RKO (cell line): ENCODE measurements at regions not wholly inside any gene's neighbourhood (a gene's known extent, or its start where the extent isn't known, plus 50 kb on each side); places are given as distances from the start of the nearest gene placed in this dataset.
"Not testable (repeated sequence)": the region's sequence is repeated elsewhere in the genome, so short reads cannot be mapped to it uniquely, and the experiment has no call there.

Source experiments
- DNase-seq: peaks from one replicate; pipeline ENCODE4 v3.0.0-alpha.2; 2016; ENCODE audit warnings: low spot score

DNA sequence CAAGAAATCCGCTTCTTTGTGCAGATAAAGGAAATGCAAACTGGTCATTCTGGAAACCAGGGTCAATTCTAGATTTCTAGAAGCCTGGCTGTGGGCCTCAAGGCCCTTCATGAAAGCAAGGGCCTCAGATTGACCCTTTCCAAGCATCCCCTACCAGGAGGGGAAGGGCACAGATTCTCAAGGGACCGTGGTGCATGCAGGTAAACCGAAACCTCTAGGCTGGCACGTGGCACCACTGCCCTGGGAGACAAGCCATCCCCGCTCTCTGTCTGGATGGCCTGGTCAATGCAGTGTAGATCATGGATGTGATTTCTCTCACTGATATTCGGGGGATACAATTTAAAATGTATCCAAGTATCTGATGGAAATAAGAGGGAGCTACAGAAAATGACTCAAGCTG lies 69.4 kb downstream of the TOMM20 start:
- no peak for DNase-seq

DNA sequence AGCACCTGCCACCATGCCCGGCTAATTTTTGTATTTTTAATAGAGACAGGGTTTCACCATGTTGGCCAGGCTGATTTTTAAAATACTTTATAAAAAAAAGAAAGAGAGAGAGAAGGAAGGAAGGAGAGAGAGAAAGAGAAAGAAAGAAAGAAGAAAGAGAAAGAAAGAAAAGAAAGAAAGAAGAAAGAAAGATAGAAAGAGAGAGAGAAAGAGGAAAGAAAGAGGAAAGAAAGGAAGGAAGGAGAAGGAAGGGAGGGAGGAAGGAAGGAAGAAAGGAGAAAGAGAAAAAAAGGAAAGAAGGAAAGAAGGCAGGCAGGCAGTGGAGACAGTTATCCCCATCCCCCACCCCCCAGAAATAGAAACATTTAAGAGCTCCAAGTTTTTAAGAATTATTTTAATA lies 69.9 kb downstream of the TOMM20 start:
- no peak for DNase-seq

DNA sequence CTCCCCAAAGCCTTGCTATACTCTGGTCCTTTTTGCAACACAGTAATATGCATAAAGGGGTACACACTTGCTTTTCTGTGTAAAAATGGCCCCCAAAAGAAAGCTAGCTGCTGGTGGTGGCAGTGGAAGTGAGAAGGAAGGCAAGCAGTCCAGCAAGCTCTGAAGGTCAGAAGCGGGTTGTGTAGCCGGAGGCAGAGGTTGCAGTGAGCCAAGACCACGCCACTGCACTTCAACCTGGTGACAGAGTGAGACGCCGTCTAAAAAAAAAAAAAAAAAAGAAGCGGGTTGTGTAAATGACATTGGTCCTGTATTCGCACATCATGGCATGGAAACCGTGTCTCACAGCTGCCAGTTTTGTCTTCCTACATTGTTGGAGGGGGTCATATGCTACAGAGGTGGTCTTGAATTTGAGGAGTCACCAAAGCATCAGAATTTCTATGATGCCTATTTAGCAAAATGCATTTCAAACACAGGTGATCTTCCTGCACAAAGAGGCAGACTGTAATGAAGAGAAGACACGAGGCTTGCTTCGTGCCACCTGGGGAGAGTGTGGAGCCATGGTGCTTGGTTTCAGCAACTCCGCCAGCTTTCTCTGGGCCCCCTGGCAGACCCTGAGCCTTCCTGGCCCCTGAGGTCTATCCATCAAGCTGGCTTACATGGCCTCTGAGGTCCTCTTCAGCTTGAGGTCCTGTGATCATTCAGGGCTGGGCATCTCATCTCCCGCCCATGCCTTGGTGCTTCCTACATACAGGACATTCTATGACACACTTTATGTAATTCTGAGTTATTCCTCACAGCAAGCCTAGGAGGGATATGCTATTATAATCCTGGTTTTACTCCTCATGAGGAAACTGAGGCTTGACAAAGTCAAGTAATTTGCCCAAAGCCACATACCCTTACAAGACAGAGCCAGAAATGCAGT lies 71.0 kb downstream of the TOMM20 start:
- no peak for DNase-seq

DNA sequence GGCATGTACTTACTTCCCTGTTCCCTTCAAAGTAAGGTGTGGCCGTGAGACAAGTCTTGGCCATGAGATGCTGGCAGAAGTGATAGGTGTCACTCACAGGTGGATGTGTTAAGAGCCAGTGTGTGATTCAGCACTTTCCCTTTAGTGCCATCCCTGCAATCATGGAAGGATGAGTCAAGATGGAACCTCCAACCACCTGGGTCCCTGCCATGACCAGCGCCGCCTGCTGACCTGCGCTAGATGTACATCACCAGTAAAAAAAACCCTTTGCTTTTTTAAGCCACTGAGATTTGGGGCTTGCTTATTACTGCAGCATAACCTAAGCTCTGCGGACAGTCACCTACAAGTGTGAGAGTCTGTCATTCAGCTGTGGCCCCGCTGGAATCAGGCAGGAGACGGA lies 71.7 kb downstream of the TOMM20 start:
- no peak for DNase-seq

DNA sequence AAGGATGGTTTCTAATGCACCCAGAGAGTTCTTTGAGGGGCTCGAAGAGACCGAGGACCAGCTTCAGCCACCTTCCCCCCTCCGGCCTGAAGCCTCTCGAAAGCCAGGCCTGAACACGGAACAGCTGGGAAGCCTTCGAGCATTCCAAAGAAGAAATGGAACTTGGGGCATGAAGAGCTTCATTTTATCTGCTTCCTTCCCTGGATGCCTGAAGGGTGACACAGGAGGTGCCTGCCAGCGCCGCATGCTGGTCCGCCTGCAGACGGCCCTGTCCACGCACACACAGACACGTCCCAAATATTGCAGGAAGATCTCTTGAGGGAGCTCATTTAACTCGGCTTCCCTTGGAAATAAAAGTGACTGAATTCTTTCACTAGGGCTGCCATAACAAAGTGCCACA lies 73.7 kb downstream of the TOMM20 start:
- DNase-seq, result no peak

DNA sequence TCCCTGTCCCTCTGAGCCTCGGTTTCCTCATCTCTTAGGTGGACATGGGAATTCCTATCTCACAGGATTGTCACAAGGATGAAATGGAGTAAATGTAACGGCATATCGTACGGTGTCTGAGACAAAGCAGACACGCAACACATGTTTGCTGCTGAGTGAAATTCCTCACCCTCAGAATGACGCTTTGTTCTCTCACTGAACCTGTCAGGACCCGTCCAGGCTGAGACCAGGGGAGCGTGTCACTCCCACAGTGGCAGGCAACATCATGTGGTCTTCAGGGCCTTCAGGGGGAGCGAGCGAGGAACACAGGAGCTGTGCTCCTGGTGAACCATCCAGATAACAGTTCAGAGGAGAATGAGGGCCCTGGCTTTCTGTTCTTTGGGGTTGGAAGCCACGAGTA lies 74.2 kb downstream of the TOMM20 start:
- DNase-seq, result no peak

DNA sequence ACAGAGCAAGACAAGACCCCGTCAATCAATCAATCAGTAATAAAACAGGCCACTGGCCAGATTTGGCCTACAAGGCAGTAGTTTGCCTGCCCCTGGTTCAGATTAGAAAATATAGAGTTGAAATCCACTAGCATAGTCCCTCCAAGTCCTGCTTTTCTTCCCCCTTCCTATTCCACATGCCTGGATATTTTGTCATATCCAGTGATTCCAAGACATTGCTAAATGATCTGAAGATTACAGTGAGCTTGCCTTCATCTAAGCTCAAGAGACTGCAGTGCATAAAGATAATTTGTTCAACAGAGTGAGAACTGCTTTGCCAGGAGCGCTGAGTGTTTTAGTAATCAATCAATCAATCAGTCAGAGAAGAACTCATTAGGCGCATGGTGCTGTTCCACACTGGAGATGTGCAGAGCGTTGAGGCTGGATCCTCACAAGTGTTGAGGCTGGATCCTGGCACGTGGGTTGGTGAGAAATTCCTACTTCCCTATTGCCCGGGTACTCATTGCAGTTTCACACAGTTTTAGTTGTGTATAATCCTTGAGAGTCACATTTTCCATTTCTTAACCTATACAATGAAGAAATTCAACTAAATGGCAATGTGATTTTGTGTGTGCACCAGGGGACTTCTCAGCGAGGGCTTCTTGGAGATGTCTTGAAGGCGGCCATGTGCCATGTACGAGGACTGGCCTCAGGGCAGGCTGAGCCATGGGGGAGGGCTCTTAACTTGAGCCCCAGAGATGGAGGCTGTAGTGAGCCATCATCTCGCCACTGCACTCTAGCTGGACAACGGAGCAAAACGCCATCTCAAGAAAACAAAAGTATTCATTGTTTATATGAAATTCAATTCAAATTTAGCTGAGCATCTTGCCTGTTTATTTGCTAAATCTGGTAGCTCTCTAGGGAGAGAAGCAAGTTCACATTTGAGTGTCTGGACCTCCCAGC lies 76.3 kb downstream of the TOMM20 start:
- no peak for DNase-seq

DNA sequence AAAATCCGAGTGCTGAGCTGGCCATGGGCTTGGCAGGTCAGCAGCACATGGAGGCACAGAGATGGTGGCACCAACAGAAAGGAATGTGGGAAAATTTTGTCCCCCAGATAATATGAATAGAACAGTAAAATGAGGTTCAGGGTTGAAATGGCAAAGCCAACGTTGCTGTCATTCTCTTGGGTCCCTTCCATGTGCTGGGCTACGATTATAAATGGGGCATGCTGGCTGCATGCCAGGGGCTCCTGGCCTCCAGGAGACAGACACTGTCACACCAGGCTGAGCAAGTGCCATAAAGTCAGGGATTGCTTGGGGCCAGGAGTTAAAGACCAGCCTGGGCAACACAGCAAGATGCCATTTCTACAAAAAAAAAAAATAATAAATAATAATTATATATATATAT lies 77.1 kb downstream of the TOMM20 start:
- DNase-seq, result no peak

DNA sequence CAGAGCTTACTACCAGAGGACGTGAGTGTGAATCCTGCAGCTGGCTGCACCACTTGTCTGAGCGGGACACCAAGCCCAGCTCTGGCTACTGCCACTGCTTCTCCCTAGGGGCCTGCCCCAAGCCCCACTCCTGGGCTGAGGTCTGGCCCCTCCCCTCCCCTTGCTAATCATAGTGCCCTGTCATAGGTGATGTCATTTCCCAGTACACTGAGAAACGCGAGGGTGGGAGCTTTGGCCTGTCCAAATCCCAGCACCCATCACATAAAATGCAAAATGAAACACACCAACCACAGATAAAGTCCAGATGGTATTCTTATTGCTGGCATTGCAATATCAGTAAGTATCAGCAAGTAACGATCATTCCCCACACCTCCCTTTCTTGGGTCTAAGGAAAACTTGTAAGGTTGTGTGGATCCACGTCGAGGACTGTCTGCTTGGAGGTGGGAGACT lies 77.7 kb downstream of the TOMM20 start:
- DNase-seq, result no peak

DNA sequence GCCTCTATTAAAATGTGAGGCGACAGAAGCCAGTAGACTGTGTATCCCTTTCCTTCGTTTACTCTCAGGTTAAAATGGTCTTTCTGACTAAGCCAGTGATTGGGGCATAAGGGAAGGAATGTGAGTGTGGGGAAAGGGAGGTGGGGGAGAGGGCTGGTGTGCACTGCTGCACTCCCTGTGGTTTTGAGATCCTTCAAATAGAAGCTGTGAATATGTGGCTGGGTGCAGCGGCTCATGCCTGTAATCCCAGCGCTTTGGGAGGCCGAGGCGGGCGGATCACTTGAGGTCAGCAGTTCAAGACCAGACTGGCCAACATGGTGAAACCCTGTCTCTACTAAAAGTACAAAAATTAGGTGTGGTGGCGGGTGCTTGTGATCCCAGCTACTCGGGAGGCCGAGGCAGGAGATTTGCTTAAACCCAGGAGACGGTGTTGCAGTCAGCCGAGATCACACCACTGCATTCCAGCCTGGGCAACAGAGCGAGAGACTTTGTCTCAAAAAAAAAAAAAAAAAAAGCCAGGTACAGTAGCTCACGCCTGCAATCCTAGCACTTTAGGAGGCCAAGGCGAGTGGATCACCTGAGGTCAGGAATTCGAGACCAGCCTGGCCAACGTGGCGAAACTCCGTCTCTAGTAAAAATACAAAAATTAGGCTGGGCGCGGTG lies 78.8 kb downstream of the TOMM20 start:
- not testable (repeated sequence) for DNase-seq

DNA sequence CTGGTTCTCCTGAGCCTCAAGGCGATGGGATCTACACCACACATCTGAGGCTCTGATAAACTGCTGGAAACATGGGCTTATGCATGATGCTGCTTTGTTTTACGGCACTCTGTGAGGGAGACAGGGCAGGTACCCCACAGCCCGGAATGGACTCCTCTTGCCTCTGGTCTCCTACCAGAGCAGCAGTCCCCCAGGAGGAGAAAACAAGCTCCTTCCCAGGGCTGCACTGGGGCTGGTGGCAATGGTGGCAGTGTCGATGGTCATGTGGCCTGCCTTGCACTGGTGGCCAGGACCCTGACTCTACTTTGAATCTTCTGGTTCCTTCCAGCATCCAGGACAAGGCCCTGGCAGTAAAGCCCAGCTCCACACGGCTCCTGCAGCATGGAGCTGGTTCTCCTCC lies 79.4 kb downstream of the TOMM20 start:
- DNase-seq, result no peak

DNA sequence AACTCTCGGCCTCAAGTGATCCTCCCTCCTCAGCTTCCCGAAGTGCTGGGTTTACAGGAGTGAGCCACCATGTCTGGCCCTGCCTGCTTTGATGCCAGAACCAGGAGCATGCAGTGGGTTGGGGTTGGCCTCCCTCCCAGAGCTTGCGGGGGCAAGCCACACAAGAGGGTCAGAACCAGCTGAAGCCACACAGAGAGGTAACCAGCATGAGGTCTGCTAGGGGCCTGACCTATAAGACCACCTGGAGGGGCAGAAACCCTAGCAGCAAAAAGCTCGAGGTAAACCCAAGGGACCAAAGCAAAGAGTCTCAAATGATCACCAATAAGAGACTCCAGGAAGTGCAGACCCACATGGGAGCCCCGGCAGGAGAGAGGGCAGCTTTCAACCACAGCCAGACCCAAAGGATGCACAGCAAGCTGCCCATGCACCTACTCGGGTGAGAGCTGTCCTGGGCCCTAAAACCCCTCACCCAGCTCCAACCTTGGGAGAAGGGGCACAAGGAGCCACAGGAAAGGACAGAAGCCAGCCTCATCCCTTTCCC lies 81.2 kb downstream of the TOMM20 start:
- no peak for DNase-seq

DNA sequence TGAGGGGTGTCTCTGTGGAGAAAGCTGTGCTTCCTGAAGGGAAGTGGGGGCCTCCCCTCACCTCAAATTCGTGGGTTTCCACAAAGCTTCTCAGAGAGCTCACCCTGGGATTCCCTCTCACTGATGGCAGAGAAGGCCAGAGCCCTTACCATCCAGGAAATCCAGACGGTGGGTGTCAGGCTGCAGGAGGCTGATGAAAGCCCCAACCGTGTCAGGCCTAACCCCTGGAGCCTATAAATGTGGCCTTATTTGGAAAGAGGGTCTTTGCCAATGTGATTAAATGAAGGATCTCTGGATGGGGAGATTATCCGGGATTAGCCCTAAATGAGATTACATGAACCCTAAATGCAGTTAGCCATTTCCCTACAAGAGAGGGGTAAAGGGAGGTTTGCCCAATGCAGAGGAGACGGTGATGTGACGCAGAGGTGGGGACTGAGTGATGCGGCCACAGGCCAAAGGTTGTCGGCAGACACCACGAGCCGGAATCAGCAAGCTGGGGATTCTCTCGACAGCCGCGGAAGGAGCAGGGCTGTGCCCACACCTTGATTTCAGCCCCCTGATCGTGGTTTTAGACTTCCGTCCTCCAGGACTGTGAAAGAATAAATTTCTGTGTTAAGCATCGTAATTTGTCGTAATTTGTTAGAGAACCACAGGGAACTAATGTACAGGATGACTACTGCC lies 82.6 kb downstream of the TOMM20 start:
- DNase-seq, result no peak

DNA sequence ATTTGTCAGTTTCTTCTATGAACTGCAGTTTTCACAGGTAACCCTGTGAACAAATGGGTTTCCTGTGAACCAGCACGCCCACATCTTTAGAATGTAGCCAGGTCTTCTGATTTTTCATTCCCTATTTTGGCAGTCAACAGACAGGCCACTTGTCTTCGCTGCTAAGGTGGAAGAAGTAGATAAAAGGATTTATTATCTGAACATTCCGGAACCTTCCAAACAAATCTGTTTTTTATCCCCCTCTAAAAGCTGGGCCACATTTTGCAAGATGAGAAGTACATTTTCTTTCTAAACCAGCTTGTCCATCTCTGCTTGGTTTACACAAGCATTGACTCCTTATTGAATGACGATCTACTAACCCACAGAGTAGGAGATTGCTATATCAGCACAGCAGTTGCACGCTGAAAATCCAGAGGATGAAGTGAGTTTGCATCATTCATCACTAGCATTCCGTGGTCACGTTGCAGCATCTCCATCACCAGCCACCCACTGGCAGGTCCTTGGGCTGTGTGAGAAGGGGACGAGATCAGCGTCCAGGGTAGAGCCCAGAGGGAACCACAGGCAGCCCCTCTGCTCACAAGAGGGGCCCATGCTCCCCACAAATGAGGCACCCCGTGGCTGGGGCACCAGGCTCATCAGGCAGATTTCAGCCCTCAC lies 83.5 kb downstream of the TOMM20 start:
- DNase-seq, result no peak

DNA sequence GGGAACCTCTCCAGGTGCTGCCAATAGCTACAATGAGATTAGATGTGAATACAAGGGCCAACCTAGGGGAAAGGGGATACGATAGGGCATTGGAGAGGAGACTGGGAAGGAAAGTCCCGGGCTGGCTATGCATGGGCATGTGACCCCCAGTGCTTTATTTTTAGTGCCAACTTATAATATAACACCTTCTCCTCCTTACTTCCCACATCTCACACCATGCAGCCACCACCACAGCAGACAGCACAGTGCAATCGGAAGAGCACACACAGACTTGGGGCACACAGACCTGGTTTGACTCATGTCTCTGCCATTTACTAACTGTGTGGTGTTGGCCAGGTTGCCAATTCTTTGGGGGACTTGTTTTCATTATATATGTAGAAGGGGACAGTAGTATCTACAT lies 85.4 kb downstream of the TOMM20 start:
- no peak for DNase-seq

DNA sequence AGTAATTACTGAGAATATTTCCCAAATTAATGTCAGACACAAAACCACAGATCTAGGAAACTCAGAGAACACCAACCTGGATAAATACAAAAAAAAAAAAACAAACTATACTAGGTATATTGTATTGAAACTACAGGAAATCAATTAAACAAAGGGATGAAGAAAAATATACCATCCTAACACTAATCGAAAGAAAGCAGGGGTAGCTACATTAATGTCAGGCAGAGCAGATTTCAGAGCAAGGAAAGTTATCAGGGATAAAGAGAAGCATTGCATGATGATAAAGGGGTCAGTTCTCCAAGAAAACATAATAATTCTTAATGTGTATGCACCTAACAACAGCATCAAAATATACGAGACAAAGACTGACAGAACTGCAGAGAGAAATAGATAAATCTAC lies 89.9 kb downstream of the TOMM20 start:
- no peak for DNase-seq

DNA sequence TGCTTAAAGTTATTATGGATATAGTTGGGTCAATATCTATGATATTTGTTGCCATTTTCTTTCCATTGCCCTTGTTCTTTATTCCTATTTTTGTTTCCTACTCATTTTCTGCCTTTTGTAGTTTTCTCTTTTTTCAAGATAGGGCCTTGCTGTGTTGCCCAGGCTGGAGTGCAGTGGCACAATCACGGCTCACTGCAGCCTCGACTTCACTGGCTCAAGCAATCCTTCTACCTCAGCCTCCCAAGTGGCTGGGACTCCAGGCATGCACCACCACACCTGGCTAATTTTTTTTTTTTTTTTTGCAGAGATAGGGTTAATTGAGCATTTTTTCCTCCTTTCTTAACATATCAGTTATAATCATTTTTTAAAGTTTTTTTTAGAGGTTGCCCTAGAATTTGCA lies 92.7 kb downstream of the TOMM20 start:
- no peak for DNase-seq

DNA sequence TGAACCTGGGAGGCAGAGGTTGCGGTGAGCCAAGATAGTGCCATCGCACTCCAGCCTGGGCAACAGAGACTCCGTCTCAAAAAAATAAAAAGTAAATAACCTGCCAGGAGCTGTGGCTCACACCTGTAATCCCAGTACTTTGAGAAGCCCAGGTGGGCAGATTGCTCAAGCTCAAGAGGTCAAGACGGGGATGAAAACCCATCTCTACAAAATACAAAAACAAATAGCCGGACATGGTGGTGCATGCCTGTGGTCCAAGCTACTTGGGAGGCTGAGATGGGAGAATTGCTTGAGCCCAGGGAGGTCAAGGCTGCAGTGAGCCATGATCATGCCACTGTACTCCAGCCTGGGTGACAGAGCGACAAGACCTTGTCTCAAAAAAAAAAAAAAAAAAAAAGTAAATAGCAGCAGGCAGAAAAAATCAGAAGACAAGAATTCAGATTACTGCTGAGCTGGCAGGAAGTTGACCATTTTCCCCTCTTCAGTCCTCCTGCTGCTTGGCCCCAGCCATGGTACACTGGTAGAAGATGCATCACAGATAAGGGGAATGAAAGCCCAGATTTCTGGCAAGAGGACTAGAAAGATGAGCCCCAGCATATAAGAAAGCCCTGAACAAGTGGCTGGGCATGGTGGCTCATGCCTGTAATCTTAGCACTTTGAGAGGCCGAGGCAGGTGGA lies 97.6 kb downstream of the TOMM20 start:
- DNase-seq, result no peak

DNA sequence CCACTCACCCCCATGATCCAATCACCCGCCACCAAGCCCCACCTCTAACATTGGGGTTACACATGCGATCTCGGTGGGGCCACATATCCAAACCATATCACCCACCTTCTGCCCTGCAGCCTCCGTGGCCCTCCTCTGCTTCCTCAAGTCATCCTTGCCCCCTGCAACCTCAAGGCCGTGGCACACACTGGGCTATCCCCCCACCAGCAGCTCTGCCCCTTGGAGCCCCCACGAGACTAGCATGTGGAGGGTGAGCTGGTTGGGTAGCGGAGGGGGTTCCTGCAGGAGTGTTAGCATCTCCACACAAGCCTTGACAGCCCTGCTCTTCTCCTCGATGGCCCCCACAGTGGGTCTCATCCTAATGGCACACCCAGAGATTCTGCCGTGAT lies 100.8 kb downstream of the TOMM20 start:
- no peak for DNase-seq

DNA sequence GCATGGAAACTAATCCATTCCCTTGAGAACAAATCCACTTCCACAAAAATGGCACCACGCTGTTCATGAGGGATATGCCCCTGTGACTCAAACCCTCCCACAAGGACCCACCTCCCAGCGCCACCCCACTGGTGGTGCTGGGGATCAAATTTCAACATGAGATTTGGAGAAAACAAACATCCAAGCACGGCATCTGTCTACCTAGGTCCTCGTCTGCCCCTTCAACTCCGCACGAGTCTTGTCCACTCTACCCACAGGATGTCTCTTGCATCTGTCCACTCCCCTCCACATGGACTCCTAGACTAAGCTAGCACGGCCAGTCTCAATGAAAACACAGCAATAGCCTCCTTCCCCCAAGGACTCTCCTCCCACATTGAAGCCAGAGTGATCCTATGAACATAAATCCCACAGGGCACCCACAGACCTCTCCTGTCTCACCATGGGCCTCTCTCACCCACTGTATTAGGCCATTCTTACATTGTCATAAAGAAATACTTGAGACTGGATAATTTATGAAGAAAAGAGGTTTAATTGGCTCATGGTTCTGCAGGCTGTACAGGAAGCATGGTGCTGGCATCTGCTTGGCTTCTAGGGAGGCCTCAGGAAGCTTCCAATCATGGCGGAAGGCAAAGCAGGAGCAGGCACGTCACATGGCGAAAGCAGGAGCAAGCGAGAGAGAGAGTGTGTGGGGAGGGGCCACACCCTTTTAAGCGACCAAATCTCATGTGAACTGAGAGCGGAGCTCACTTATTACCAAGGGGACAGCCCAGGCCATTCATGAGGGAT lies 101.4 kb downstream of the TOMM20 start:
- no peak for DNase-seq
